Spleen (tissue), 11 donors: ENCODE measurements at regions not wholly inside any gene's neighbourhood (a gene's known extent, or its start where the extent isn't known, plus 50 kb on each side); places are given as distances from the start of the nearest gene placed in this dataset.

Experiments
- DNase-seq: peaks from one replicate; pipeline ENCODE4 v3.0.0-alpha.2; 2020
- H3K27ac ChIP-seq, 8 donors: fragments of 200-600 bp; sonication (generic) in 7 of 8; 1 replicate in 4 of 8; 2 replicates in 4 of 8; pipeline versions ENCODE4 v1.5.0 to v1.8.0; 2016 to 2021; ENCODE audit warnings: inconsistent platforms in 4 of 8, mild to moderate bottlenecking in 4 of 8, moderate library complexity in 1 of 8
- H3K27me3 ChIP-seq, 7 donors: fragments of 200-600 bp; sonication (generic) in 6 of 7; replicated peaks in 1 of 7; 1 replicate in 4 of 7; 2 replicates in 3 of 7; pipeline versions ENCODE4 v1.5.0 to v1.8.0; 2016 to 2021; ENCODE audit warnings: inconsistent platforms in 3 of 7, mild to moderate bottlenecking in 1 of 7
- H3K36me3 ChIP-seq, 6 donors: fragments of 200-600 bp; sonication (generic) in 5 of 6; 1 replicate in 4 of 6; 2 replicates in 2 of 6; pipeline versions ENCODE4 v1.5.0 to v1.8.0; 2016 to 2021; ENCODE audit warnings: inconsistent platforms in 2 of 6
- H3K4me1 ChIP-seq, 6 donors: fragments of 200-600 bp; sonication (generic) in 5 of 6; 1 replicate in 3 of 6; 2 replicates in 3 of 6; pipeline versions ENCODE4 v1.5.0 to v1.8.0; 2016 to 2021; ENCODE audit warnings: inconsistent platforms in 3 of 6
- H3K4me3 ChIP-seq, 8 donors: fragments of 200-600 bp; sonication (generic) in 7 of 8; 1 replicate in 4 of 8; 2 replicates in 4 of 8; pipeline versions ENCODE4 v1.5.0 to v1.8.0; 2016 to 2021; ENCODE audit warnings: inconsistent platforms in 4 of 8, mild to moderate bottlenecking in 4 of 8, moderate library complexity in 2 of 8
- H3K9me3 ChIP-seq, 8 donors: fragments of 200-600 bp; sonication (generic) in 7 of 8; 1 replicate in 4 of 8; 2 replicates in 4 of 8; pipeline versions ENCODE4 v1.5.0 to v1.8.0; 2016 to 2021; ENCODE audit warnings: inconsistent platforms in 4 of 8
- CTCF ChIP-seq, 11 experiments: fragments of 200-600 bp in 7 of 11; fragments of 450-650 bp in 4 of 11; sonication (generic) in 4 of 11; IDR thresholded peaks in 8 of 11; conservative IDR thresholded peaks in 3 of 11; 1 replicate in 7 of 11; 2 replicates in 4 of 11; pipeline versions ENCODE4 v1.4.0 to v1.8.0; 2016 to 2021; ENCODE audit warnings: antibody characterized with exemption in 11 of 11, inconsistent platforms in 4 of 11, mild to moderate bottlenecking in 1 of 11
- POLR2A ChIP-seq, 3 donors: fragments of 450-650 bp; IDR thresholded peaks; one replicate each; pipeline ENCODE4 v1.5.1; 2017; ENCODE audit warnings: antibody characterized with exemption in 3 of 3, mild to moderate bottlenecking in 1 of 3
- POLR2AphosphoS5 ChIP-seq, 3 donors: sonication (generic); formaldehyde crosslinking; IDR thresholded peaks; one replicate each; pipeline ENCODE4 v1.5.1; 2017; ENCODE audit warnings: antibody characterized with exemption in 3 of 3
- WGBS, 5 donors: extraction: QIAGEN DNeasy Blood & Tissue Kit in 3 of 5; methylation state at CpG; one replicate each; pipeline versions ENCODE4 v1.1.5 to v1.1.7; 2013 to 2018; 5-methylcytosine and 5-hydroxymethylcytosine counted together
- intact Hi-C: fragments of 100-400 bp; cut with DNase I; formaldehyde crosslinking; loops from one replicate; pipeline ENCODE4 v1.15.0; 2023; ENCODE audit warnings: low total_unique reads
- donor health status: healthy with polysubstance abuse.
- donor health status: DM: no; HTN: no; CAD: no; lungs with moderate emphysema.
- donor health status: DM: no; HTN: no; CAD: no.
- donor health status: Bipolar disorder and iron deficiency.
- donor health status: healthy.
- donor health status: DM: no; HTN: no; CAD: no.
- donor health status: DM: yes; HTN: yes; CAD: no.

- Histone ChIP-seq H3K27me3 (no peaks in the 10 kb centered on the region), H3K27ac (no peak overlapping the region), H3K9me3 (peaks cover 0 to 21% (median 13%) of the 10 kb centered on the region in 8 donors), H3K4me3 (no peak overlapping the region), H3K4me1 (no peaks in the 10 kb centered on the region), H3K36me3 (no peaks in the 10 kb centered on the region)
- no peak for TF ChIP-seq POLR2AphosphoS5 (IDR thresholded peaks at IDR 0.05)
- WGBS, 5 donors = 92 to 99% (median 93%) methylated on average over 2 of the region's 2 CpGs
- intact Hi-C loops = no loop called here
- no peak for DNase-seq
Observed at GRCh38 chr9:31251386-31251785, 1133.1 kb upstream of the ACO1 start.

DNA sequence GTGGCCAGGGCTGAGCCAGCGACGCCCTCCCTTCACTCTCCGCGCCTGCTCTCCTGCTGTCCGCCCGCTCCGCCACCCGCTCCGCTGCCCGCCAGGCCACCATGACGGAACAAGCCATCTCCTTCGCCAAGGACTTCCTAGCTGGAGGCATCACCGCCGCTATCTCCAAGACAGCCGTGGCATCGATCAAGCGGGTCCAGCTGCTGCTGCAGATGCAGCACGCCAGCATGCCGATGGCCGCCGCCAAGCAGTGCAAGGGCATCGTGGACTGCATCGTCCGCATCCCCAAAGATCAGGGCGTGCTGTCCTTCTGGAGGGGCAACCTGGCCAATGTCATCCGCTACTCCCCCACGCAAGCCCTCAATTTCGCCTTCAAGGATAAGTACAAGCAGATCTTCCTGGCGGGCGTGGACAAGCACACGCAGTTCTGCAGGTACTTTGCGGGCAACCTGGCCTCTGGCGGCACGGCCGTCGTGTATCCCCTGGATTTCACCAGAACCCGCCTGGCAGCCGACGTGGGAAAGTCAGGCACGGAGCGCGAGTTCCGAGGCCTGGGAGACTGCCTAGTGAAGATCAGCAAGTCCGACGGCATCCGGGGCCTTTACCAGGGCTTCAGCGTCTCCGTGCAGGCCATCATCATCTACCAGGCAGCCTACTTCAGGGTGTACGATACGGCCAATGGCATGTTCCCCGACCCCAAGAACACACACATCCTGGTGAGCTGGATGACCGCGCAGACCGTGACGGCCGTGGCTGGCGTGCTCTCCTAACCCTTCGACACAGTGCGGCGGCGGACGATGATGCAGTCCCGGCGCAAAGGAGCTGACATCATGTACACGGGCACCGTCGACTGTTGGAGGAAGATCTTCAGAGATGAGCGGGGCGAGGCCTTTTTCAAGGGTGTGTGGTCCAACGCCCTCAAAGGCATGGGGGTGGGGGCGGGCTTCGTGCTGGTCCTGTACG lies 1130.4 kb upstream of the ACO1 start:
- TF ChIP-seq POLR2AphosphoS5 (IDR thresholded peaks at IDR 0.05) (no peak), POLR2A (IDR thresholded peaks at IDR 0.05) (no peak), CTCF (IDR thresholded peaks at IDR 0.05 in 8 of 11, conservative IDR thresholded peaks at IDR 0.05 in 3 of 11) (no peak)
- Histone ChIP-seq H3K27ac (no peak overlapping the region), H3K27me3 (no peaks in the 10 kb centered on the region), H3K36me3 (no peaks in the 10 kb centered on the region), H3K4me1 (no peaks in the 10 kb centered on the region), H3K4me3 (no peak overlapping the region), H3K9me3 (peaks cover 0 to 21% (median 13%) of the 10 kb centered on the region in 8 donors)
- intact Hi-C loops = no loop called here
- DNase-seq = peak; percentile 71
- 93 to 97% (median 97%) methylated on average over 57 to 73 of the region's 73 CpGs for WGBS, 5 donors

DNA sequence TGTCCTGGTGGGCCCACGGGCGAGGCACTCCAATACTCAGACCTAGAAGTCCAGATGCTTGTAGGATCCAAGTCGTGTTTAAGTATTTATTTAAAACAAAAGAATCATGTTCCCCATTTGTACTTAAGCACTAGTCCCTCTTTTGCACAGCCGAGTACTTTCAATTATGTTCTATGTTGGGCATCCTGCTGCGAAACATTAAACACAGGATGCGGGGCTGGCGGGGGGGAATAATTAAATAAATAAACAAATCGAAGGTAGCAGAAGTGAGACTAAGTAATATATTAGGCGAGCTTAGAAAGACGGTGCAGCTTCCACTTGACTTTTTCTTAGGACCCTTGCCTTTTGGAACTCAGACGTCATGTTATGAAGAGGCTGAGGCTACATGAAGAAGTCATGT lies 1129.2 kb upstream of the ACO1 start:
- Histone ChIP-seq H3K4me1 (no peaks in the 10 kb centered on the region), H3K36me3 (no peaks in the 10 kb centered on the region), H3K27ac (no peak overlapping the region), H3K27me3 (no peaks in the 10 kb centered on the region), H3K9me3 (peaks cover 0 to 21% (median 13%) of the 10 kb centered on the region in 8 donors), H3K4me3 (no peak overlapping the region)
- intact Hi-C loops = no loop called here
- DNase-seq = no peak
- TF ChIP-seq POLR2A (IDR thresholded peaks at IDR 0.05) (no peak), POLR2AphosphoS5 (IDR thresholded peaks at IDR 0.05) (no peak), CTCF (IDR thresholded peaks at IDR 0.05 in 8 of 11, conservative IDR thresholded peaks at IDR 0.05 in 3 of 11) (no peak)
- WGBS, 5 donors = 84 to 89% (median 87%) methylated on average over 11 of the region's 11 CpGs

- DNase-seq = no peak
- no peaks in the 10 kb centered on the region for H3K36me3 ChIP-seq
- intact Hi-C loops = no loop called here
- WGBS, 5 donors = 49 to 69% (median 59%) methylated on average over 2 of the region's 2 CpGs
- peaks cover 0 to 4% (median under 1%) of the 10 kb centered on the region in 8 donors for H3K9me3 ChIP-seq
- no peak overlapping the region for H3K27ac ChIP-seq
- no peaks in the 10 kb centered on the region for H3K4me1 ChIP-seq
- no peaks in the 10 kb centered on the region for H3K27me3 ChIP-seq
- no peak for TF ChIP-seq POLR2A (IDR thresholded peaks at IDR 0.05)
- TF ChIP-seq CTCF (IDR thresholded peaks at IDR 0.05 in 8 of 11, conservative IDR thresholded peaks at IDR 0.05 in 3 of 11) = no peak
- TF ChIP-seq POLR2AphosphoS5 (IDR thresholded peaks at IDR 0.05) = no peak
- no peak overlapping the region for H3K4me3 ChIP-seq
Observed at GRCh38 chr9:31259824-31260223, 1124.6 kb upstream of the ACO1 start.
